ENCODE measurements at regions not wholly inside any gene's neighbourhood (a gene's known extent, or its start where the extent isn't known, plus 50 kb on each side); places are given as distances from the start of the nearest gene placed in this dataset.

GRCh38 chr6:85127696-85128243 is 322.1 kb upstream of the NT5E start:
- no peak overlapping the region for H3K4me2 ChIP-seq (ENCODE audit: low read length)
- TF ChIP-seq EZH2phosphoT487 (IDR thresholded peaks at IDR 0.05; ENCODE audit: borderline replicate concordance, low read length): no peak
- TF ChIP-seq CTCF (IDR thresholded peaks at IDR 0.05; ENCODE audit: low read depth, low read length, poor library complexity, severe bottlenecking): no peak
- H3K9me2 ChIP-seq (replicated peaks; ENCODE audit: control insufficient read depth, low read length): no peaks in the 10 kb centered on the region
- H3K9me3 ChIP-seq (ENCODE audit: control insufficient read depth, insufficient read depth, low read length): no peaks in the 10 kb centered on the region
- H3K4me1 ChIP-seq (ENCODE audit: control insufficient read depth, low read length): no peaks in the 10 kb centered on the region
- H3K79me2 ChIP-seq (ENCODE audit: control insufficient read depth, low read length): no peaks in the 10 kb centered on the region
- H3K36me3 ChIP-seq (ENCODE audit: control insufficient read depth, low read length): no peaks in the 10 kb centered on the region
- no peaks in the 10 kb centered on the region for H4K20me1 ChIP-seq (ENCODE audit: control insufficient read depth, insufficient read depth, low read depth, low read length)
- no peaks in the 10 kb centered on the region; the same call in 1 of the 2 replicates for H3K27me3 ChIP-seq (ENCODE audit: control insufficient read depth, low read length)
- no peak overlapping the region for H3K4me3 ChIP-seq (ENCODE audit: low read length)
- no peaks in the 10 kb centered on the region for H3F3A ChIP-seq (ENCODE audit: control insufficient read depth, insufficient read depth)
- H3K27ac ChIP-seq (ENCODE audit: low read depth, low read length): no peak overlapping the region

- no peak overlapping the region for H3K27ac ChIP-seq (ENCODE audit: low read depth, low read length)
- no peaks in the 10 kb centered on the region for H3K36me3 ChIP-seq (ENCODE audit: control insufficient read depth, low read length)
- H3K4me2 ChIP-seq (ENCODE audit: low read length): no peak overlapping the region
- H3K27me3 ChIP-seq (ENCODE audit: control insufficient read depth, low read length): no peaks in the 10 kb centered on the region; the same call in 1 of the 2 replicates
- no peaks in the 10 kb centered on the region for H3K9me2 ChIP-seq (replicated peaks; ENCODE audit: control insufficient read depth, low read length)
- no peaks in the 10 kb centered on the region for H3F3A ChIP-seq (ENCODE audit: control insufficient read depth, insufficient read depth)
- no peak overlapping the region for H3K4me3 ChIP-seq (ENCODE audit: low read length)
- no peaks in the 10 kb centered on the region for H3K79me2 ChIP-seq (ENCODE audit: control insufficient read depth, low read length)
- H3K9me3 ChIP-seq (ENCODE audit: control insufficient read depth, insufficient read depth, low read length): no peaks in the 10 kb centered on the region
- TF ChIP-seq CTCF (IDR thresholded peaks at IDR 0.05; ENCODE audit: low read depth, low read length, poor library complexity, severe bottlenecking): peak; percentile 16
- TF ChIP-seq EZH2phosphoT487 (IDR thresholded peaks at IDR 0.05; ENCODE audit: borderline replicate concordance, low read length): no peak
- no peaks in the 10 kb centered on the region for H3K4me1 ChIP-seq (ENCODE audit: control insufficient read depth, low read length)
- H4K20me1 ChIP-seq (ENCODE audit: control insufficient read depth, insufficient read depth, low read depth, low read length): no peaks in the 10 kb centered on the region
Observed at GRCh38 chr6:85127168-85127498, 322.8 kb upstream of the NT5E start.

GRCh38 chr6:85126485-85127167 is 323.3 kb upstream of the NT5E start:
- no peaks in the 10 kb centered on the region for H3K4me1 ChIP-seq (ENCODE audit: control insufficient read depth, low read length)
- no peak overlapping the region for H3K4me2 ChIP-seq (ENCODE audit: low read length)

More at GRCh38 chr6:85126485-85127167, 323.3 kb upstream of the NT5E start:
- Histone ChIP-seq H3K27me3 (ENCODE audit: control insufficient read depth, low read length) (no peaks in the 10 kb centered on the region; the same call in 1 of the 2 replicates), H3K4me3 (ENCODE audit: low read length) (no peak overlapping the region), H3F3A (ENCODE audit: control insufficient read depth, insufficient read depth) (no peaks in the 10 kb centered on the region), H3K36me3 (ENCODE audit: control insufficient read depth, low read length) (no peaks in the 10 kb centered on the region), H3K9me3 (ENCODE audit: control insufficient read depth, insufficient read depth, low read length) (no peaks in the 10 kb centered on the region), H4K20me1 (ENCODE audit: control insufficient read depth, insufficient read depth, low read depth, low read length) (no peaks in the 10 kb centered on the region), H3K27ac (ENCODE audit: low read depth, low read length) (no peak overlapping the region), H3K9me2 (replicated peaks; ENCODE audit: control insufficient read depth, low read length) (no peaks in the 10 kb centered on the region), H3K79me2 (ENCODE audit: control insufficient read depth, low read length) (no peaks in the 10 kb centered on the region)
- TF ChIP-seq EZH2phosphoT487 (IDR thresholded peaks at IDR 0.05; ENCODE audit: borderline replicate concordance, low read length) (no peak), CTCF (IDR thresholded peaks at IDR 0.05; ENCODE audit: low read depth, low read length, poor library complexity, severe bottlenecking) (peak; percentile 52)

Measured in DOHH2 (cell line).